Heart left ventricle (tissue), 16 donors: ENCODE measurements at regions not wholly inside any gene's neighbourhood (a gene's known extent, or its start where the extent isn't known, plus 50 kb on each side); places are given as distances from the start of the nearest gene placed in this dataset.

Experiments used
- ATAC-seq, 4 donors: fragments of 200-7000 bp; cut with Tn5 transposase; one replicate each; pipeline ENCODE4 v1.9.1; 2020 to 2022; ENCODE audit warnings: moderate library complexity in 4 of 4, mild to moderate bottlenecking in 3 of 4, moderate number of reproducible peaks in 1 of 4
- DNase-seq, 5 donors: peaks; one replicate each; pipeline ENCODE4 v3.0.0-alpha.2; 2020
- H3K27ac ChIP-seq, 12 donors: fragments of 200-600 bp; sonication (generic) in 4 of 12; one replicate each; pipeline versions ENCODE4 v1.5.0 to v1.8.0; 2016 to 2022; ENCODE audit warnings: mild to moderate bottlenecking in 2 of 12
- H3K27me3 ChIP-seq, 9 donors: fragments of 200-600 bp; sonication (generic) in 2 of 9; one replicate each; pipeline versions ENCODE4 v1.5.1 to v1.8.0; 2016 to 2022; ENCODE audit warnings: mild to moderate bottlenecking in 3 of 9
- H3K36me3 ChIP-seq, 9 donors: fragments of 200-600 bp; sonication (generic) in 2 of 9; one replicate each; pipeline versions ENCODE4 v1.5.0 to v1.8.0; 2018 to 2022; ENCODE audit warnings: mild to moderate bottlenecking in 2 of 9
- H3K4me1 ChIP-seq, 12 donors: fragments of 200-600 bp; sonication (generic) in 4 of 12; one replicate each; pipeline versions ENCODE4 v1.5.0 to v1.8.0; 2016 to 2022; ENCODE audit warnings: mild to moderate bottlenecking in 3 of 12
- H3K4me3 ChIP-seq, 12 donors: fragments of 200-600 bp; sonication (generic) in 4 of 12; one replicate each; pipeline versions ENCODE4 v1.5.0 to v1.8.0; 2017 to 2022; ENCODE audit warnings: mild to moderate bottlenecking in 9 of 12, moderate library complexity in 4 of 12
- H3K9me3 ChIP-seq, 12 donors: fragments of 200-600 bp; sonication (generic) in 4 of 12; one replicate each; pipeline versions ENCODE4 v1.5.0 to v1.8.0; 2016 to 2022; ENCODE audit warnings: mild to moderate bottlenecking in 1 of 12
- CTCF ChIP-seq, 12 donors: fragments of 200-600 bp; sonication (generic) in 4 of 12; IDR thresholded peaks; one replicate each; pipeline versions ENCODE4 v1.5.0 to v1.8.0; 2018 to 2022; ENCODE audit warnings: antibody characterized with exemption in 12 of 12, mild to moderate bottlenecking in 5 of 12
- POLR2A ChIP-seq, 2 donors: fragments of 450-650 bp; IDR thresholded peaks; one replicate each; pipeline ENCODE4 v1.6.1; 2017; ENCODE audit warnings: antibody characterized with exemption in 2 of 2, mild to moderate bottlenecking in 2 of 2, moderate library complexity in 2 of 2
- WGBS, 4 donors: extraction: QIAGEN DNeasy Blood & Tissue Kit in 2 of 4; methylation state at CpG; one replicate each; pipeline versions ENCODE4 v1.1.5 to v1.1.7; 2013 to 2018; 5-methylcytosine and 5-hydroxymethylcytosine counted together
- intact Hi-C, 10 donors: fragments of 100-400 bp; cut with DNase I; formaldehyde crosslinking; loops; one replicate each; pipeline versions ENCODE4 v1.11.1 to v1.14.2; 2022
- donor health status: ischemic (EF 13 %, LVEDD 7.1; RV severe dilation, severe dysfunction).
- donor health status: healthy with polysubstance abuse.
- donor health status: DM: no; HTN: yes; CAD: no.
- donor health status: DM: no; HTN: no; CAD: no.
- donor health status: ischemic (EF 25% LVEDD 6.9; RV normal size, moderate dysfunction).
- donor health status: ischemic (EF 25% LVEDD 5.7; RV mildly dilated, moderate dysfunction).
- donor health status: healthy.
- donor health status: DM: yes; HTN: yes; CAD: no.
- donor health status: ischemic (EF 35%, LVEDD 5.7; RV mildly dilated, moderate dysfunction).
- donor health status: nonischemic (EF 11% LVEDD 7.7; RV severe dilation, severe dysfunction).
- donor health status: DM: yes; HTN: yes; CAD: no.
- donor health status: PGD.
- donor health status: ischemic (EF 29% LVEDD 5.4; RV normal size, mild dysfunction).
- donor health status: nonischemic (EF 23%, LVEDD 6.1; RV moderate dilation, normal function).

- ATAC-seq (no peak), DNase-seq (no peak)
- intact Hi-C loops, result no loop called here
- TF ChIP-seq POLR2A (IDR thresholded peaks at IDR 0.05) (no peak), CTCF (IDR thresholded peaks at IDR 0.05) (no peak)
- H3K9me3 ChIP-seq, result no peaks in the 10 kb centered on the region
- H3K27ac ChIP-seq, result no peak overlapping the region
- peaks cover 0 to 13% (median 0%) of the 10 kb centered on the region in 12 donors for H3K4me1 ChIP-seq
- peaks cover 0 to 4% (median 0%) of the 10 kb centered on the region in 9 donors for H3K27me3 ChIP-seq
- no peak overlapping the region for H3K4me3 ChIP-seq
- H3K36me3 ChIP-seq, result no peaks in the 10 kb centered on the region
Observed at GRCh38 chr9:95777136-95777535, 98.4 kb upstream of the ERCC6L2 start.

GRCh38 chr9:95776176-95776575 lies 99.3 kb upstream of the ERCC6L2 start:
- no peaks in the 10 kb centered on the region for H3K9me3 ChIP-seq
- no peak for TF ChIP-seq CTCF (IDR thresholded peaks at IDR 0.05)
- no peak for TF ChIP-seq POLR2A (IDR thresholded peaks at IDR 0.05)
- intact Hi-C loops, result no loop called here

GRCh38 chr9:95775191-95775590 lies 100.3 kb upstream of the ERCC6L2 start:
- TF ChIP-seq POLR2A (IDR thresholded peaks at IDR 0.05), result no peak
- no peak for TF ChIP-seq CTCF (IDR thresholded peaks at IDR 0.05)
- 89 to 96% (median 96%) methylated on average over 5 of the region's 5 CpGs for WGBS, 4 donors

More at GRCh38 chr9:95776176-95776575, 99.3 kb upstream of the ERCC6L2 start:
- Histone ChIP-seq H3K4me1 (peaks cover 0 to 19% (median 5%) of the 10 kb centered on the region in 12 donors), H3K4me3 (no peak overlapping the region), H3K27ac (no peak overlapping the region), H3K36me3 (no peaks in the 10 kb centered on the region), H3K27me3 (peaks cover 0 to 9% (median 0%) of the 10 kb centered on the region in 9 donors)
- DNase-seq (no peak), ATAC-seq (no peak)

GRCh38 chr9:95773053-95773418 lies 102.5 kb upstream of the ERCC6L2 start:
- 71 to 90% (median 80%) methylated on average over 3 of the region's 3 CpGs for WGBS, 4 donors
- no peaks in the 10 kb centered on the region for H3K9me3 ChIP-seq
- peaks cover 0 to 23% (median 8%) of the 10 kb centered on the region in 12 donors for H3K4me1 ChIP-seq
- DNase-seq (no peak), ATAC-seq (no peak)
- H3K4me3 ChIP-seq, result peak overlapping the region in 3 of 12 donors; percentile 6 to 37 (median 32)
- H3K36me3 ChIP-seq, result no peaks in the 10 kb centered on the region
- H3K27ac ChIP-seq, result peak overlapping the region in 4 of 12 donors; percentile 39 to 80 (median 52)
- H3K27me3 ChIP-seq, result peaks cover 0 to 25% (median 5%) of the 10 kb centered on the region in 9 donors
- no peak for TF ChIP-seq POLR2A (IDR thresholded peaks at IDR 0.05)
- no peak for TF ChIP-seq CTCF (IDR thresholded peaks at IDR 0.05)
- intact Hi-C loops, result no loop called here

More at GRCh38 chr9:95775191-95775590, 100.3 kb upstream of the ERCC6L2 start:
- no peak for ATAC-seq
- Histone ChIP-seq H3K27ac (no peak overlapping the region), H3K4me1 (peaks cover 0 to 23% (median 8%) of the 10 kb centered on the region in 12 donors), H3K27me3 (peaks cover 0 to 18% (median 2%) of the 10 kb centered on the region in 9 donors), H3K36me3 (no peaks in the 10 kb centered on the region), H3K4me3 (no peak overlapping the region), H3K9me3 (no peaks in the 10 kb centered on the region)
- intact Hi-C loops, result no loop called here
- DNase-seq, result no peak
